ENCODE measurements at regions not wholly inside any gene's neighbourhood (a gene's known extent, or its start where the extent isn't known, plus 50 kb on each side); places are given as distances from the start of the nearest gene placed in this dataset.

- DNase-seq, result no peak
Observed at GRCh38 chr9:38312406-38312805, 80.1 kb upstream of the ALDH1B1 start.

GRCh38 chr9:38311382-38312270, 80.9 kb upstream of the ALDH1B1 start:
- DNase-seq, result no peak

GRCh38 chr9:38309324-38310195, 82.9 kb upstream of the ALDH1B1 start:
- no peak for DNase-seq

- DNase-seq, result no peak
Observed at GRCh38 chr9:38308136-38308535, 84.4 kb upstream of the ALDH1B1 start.

GRCh38 chr9:38306899-38307298, 85.6 kb upstream of the ALDH1B1 start:
- DNase-seq, result no peak

GRCh38 chr9:38305582-38305981, 86.9 kb upstream of the ALDH1B1 start:
- DNase-seq, result no peak

- DNase-seq, result no peak
Observed at GRCh38 chr9:38301376-38302106, 91.0 kb upstream of the ALDH1B1 start.

- no peak for DNase-seq
Observed at GRCh38 chr9:38299856-38300255, 92.6 kb upstream of the ALDH1B1 start.

GRCh38 chr9:38298904-38299303, 93.6 kb upstream of the ALDH1B1 start:
- DNase-seq, result no peak

GRCh38 chr9:38298503-38298902, 94.0 kb upstream of the ALDH1B1 start:
- DNase-seq, result no peak

GRCh38 chr9:38296807-38297206, 95.7 kb upstream of the ALDH1B1 start:
- no peak for DNase-seq

GRCh38 chr9:38295764-38296163, 96.7 kb upstream of the ALDH1B1 start:
- DNase-seq, result no peak

- no peak for DNase-seq
Observed at GRCh38 chr9:38294220-38294960, 98.1 kb upstream of the ALDH1B1 start.

- DNase-seq, result no peak
Observed at GRCh38 chr9:38293022-38293421, 99.5 kb upstream of the ALDH1B1 start.

- no peak for DNase-seq
Observed at GRCh38 chr9:38292480-38292879, 100.0 kb upstream of the ALDH1B1 start.

GRCh38 chr9:38289866-38290245, 102.6 kb upstream of the ALDH1B1 start:
- DNase-seq, result no peak

- no peak for DNase-seq
Observed at GRCh38 chr9:38289236-38289865, 103.2 kb upstream of the ALDH1B1 start.

- DNase-seq, result no peak
Observed at GRCh38 chr9:38288502-38288901, 104.0 kb upstream of the ALDH1B1 start.

GRCh38 chr9:38287420-38287985, 105.0 kb upstream of the ALDH1B1 start:
- DNase-seq, result no peak

- no peak for DNase-seq
Observed at GRCh38 chr9:38286766-38287165, 105.7 kb upstream of the ALDH1B1 start.

- DNase-seq, result no peak
Observed at GRCh38 chr9:38286357-38286756, 106.1 kb upstream of the ALDH1B1 start.
